Right ventricle myocardium superior (tissue), 1 donor: ENCODE measurements at regions not wholly inside any gene's neighbourhood (a gene's known extent, or its start where the extent isn't known, plus 50 kb on each side); places are given as distances from the start of the nearest gene placed in this dataset.

ENCODE experiments used
- ATAC-seq: fragments of 200-7000 bp; cut with Tn5 transposase; one replicate; pipeline ENCODE4 v1.9.1; 2020; ENCODE audit warnings: mild to moderate bottlenecking; ENCODE audit not compliant: poor library complexity
- DNase-seq: peaks from one replicate; pipeline ENCODE4 v3.0.0-alpha.2; 2020
- intact Hi-C: fragments of 100-400 bp; cut with DNase I; formaldehyde crosslinking; loops from one replicate; pipeline ENCODE4 v1.11.2; 2022
- donor health status: DM: no; HTN: yes; CAD: no; lungs with severe emphysema.

DNA sequence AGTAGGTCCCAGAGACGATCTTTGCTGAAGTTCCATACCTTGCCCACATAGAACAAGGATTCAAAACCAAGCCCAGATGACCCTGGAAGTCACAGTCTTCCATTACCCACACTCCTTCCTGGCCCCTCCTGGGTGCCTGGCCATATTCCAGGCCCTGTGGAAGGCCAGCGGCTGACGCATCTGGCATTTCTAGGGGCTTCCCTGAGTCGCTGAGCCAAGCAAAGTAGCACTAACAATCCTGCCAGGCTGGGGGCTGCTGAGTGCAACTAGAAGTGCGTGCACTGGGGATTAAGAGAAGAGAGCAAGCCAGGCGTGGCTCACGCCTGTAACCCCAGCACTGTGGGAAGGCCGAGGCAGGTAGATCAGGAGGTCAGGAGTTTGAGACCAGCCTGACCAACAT, 175.2 kb upstream of the CPEB2 start:
- DNase-seq (no peak), ATAC-seq (no peak)
- intact Hi-C loops = no loop called here

DNA sequence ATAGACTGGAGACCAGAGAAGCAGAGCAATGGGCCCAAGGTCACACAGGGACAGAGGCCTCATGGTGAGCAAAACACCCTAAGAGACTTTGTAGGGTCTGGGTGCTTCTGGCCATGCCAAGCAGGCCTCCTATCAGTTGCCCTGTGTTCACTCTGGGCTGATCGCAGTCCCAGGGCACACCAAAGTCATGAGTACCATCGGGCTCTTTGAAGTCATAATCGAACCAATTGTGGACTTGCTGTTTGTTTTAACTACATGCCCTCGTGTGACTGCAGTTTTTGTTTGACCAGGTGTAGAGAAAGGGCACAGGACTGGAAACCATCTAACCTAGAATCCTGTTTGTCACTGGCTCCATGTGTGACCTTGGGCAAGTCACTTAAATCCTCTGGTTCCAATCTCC, 172.5 kb upstream of the CPEB2 start:
- DNase-seq = no peak
- ATAC-seq = no peak
- intact Hi-C loops = no loop called here

DNA sequence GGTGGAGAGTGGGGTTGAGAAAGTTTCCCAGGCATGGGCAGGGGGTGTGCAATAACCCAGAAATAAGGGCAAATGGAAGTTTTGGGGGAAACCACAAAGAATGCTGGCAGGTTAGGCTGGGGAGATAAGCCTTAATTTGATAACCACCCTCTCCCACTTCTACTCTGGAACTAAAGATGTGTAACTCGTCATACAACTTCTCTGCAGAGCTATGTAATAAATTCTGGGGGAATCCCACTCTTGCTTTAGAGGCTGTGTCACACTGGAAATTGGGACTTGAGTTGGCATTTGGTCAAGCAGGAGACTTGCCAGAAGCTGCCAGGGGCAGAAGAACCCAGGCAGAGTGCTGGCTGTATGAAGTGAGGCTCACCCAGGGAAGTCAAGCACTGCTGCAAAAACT, 170.9 kb upstream of the CPEB2 start:
- ATAC-seq (no peak), DNase-seq (no peak)
- intact Hi-C loops = no loop called here

DNA sequence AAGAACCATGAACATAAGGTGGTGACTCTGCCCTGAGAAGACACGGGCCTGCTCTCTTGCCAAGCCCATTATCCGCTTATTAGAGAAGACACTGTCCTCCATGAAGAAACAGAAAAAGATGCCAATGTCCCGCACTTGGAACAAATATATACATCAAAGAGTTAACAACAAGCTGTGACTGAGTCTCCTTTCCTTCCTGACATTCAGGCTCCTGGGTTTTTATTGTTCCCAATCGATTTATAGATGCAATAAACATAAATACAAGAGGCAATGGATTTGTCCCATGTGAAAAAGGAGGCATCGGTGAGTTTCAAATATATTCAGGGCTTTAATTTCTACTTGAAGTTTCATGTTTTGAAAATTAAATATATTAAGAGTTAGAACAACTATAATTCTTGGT, 169.2 kb upstream of the CPEB2 start:
- intact Hi-C loops = no loop called here
- DNase-seq (no peak), ATAC-seq (no peak)

DNA sequence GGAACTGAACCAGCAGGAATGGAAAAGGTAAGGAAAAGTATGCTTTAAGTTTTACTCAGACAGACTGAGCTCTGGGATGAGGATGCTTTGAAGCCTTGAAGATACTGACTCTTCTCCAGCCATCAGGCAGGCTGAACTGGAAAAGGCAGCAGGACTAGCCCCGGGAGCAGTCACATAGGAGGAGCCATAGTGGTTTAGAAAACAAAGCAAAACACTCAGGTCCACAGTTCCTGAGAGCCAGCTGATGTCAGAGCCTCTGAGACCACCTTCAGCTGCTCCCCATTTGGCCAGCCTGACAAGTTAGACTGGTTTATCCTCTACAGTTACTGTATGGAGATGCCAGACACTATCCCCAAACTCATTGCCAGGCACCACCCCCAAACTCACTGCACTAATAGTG, 167.9 kb upstream of the CPEB2 start:
- ATAC-seq = no peak
- no peak for DNase-seq
- intact Hi-C loops = no loop called here

DNA sequence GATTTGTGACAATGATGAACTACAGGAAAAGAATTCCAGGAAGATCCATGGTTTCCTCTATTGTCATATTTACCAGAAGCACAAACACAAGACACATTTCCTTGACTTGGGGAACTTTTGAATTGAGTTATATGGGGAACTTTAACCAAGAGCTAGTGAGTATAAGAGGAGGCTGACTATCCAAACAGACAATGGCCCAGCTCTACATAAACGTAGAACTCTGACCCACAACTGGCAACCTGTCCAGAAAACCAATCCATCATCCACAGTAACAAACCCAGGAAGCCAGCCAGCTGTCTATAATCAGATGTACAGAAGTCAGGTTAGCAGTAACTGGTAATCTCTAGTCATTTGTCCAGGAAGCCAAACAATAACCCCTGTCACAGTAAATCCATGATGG, 167.0 kb upstream of the CPEB2 start:
- no peak for DNase-seq
- ATAC-seq = no peak
- intact Hi-C loops = loop anchor here (5.0 kb wide), 1 partner anchor 82 kb away; no protein-coding TSS in a partner anchor

DNA sequence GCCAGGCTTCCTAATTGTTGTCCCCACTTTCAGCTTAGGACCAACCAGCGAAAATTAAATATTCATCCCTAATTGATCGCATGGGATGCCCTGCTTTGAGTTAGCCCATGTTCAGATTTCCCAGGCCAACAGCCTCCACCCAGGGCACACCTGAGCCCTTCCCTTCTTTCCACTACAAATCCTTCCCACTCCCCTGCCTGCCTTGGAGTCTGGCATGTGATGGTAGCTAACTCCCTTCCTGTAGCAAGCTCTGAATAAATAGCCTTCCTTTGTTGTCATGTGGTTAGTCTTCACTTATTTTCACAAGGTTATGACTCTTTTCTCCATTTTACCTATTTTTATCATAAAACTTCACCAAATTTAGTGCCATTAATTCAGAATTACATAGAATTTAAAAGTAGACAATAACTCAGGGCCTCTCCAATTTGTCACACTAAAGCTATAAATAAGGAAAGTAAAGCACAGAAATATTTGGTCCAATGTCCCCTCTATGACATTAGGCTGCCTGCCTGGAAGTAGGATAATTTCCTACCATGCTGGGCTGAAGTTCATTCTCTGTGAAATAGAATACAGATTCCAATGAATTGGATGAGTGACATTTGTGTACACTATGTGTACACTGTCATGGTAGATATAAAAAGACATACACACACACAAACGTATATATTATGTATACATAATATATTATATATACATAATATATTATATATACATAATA, 166.4 kb upstream of the CPEB2 start:
- intact Hi-C loops = loop anchor here (5.0 kb wide), 1 partner anchor 81 kb away; no protein-coding TSS in a partner anchor
- no peak for ATAC-seq
- DNase-seq = no peak

DNA sequence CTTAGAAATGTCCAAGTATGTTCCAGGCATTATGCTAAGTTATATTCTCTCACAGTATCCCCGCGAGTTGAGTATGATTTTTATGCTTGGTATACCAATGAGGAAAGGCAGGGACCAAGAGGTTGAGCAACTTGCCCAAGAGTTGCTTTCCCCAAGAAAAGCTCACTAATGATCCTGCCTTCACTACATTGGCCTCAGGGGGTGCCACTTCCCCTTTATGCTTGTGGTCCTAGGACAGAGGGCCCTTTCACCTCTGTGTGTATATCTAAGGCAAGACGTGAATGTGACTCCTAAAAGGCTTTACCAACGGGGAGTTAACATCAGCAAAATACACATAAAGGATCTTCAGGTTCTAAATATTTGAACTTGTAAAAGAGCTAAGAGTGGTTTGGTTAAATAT, 164.4 kb upstream of the CPEB2 start:
- DNase-seq = no peak
- no peak for ATAC-seq
- intact Hi-C loops = loop anchor here (5.0 kb wide), 1 partner anchor 79 kb away; no protein-coding TSS in a partner anchor

DNA sequence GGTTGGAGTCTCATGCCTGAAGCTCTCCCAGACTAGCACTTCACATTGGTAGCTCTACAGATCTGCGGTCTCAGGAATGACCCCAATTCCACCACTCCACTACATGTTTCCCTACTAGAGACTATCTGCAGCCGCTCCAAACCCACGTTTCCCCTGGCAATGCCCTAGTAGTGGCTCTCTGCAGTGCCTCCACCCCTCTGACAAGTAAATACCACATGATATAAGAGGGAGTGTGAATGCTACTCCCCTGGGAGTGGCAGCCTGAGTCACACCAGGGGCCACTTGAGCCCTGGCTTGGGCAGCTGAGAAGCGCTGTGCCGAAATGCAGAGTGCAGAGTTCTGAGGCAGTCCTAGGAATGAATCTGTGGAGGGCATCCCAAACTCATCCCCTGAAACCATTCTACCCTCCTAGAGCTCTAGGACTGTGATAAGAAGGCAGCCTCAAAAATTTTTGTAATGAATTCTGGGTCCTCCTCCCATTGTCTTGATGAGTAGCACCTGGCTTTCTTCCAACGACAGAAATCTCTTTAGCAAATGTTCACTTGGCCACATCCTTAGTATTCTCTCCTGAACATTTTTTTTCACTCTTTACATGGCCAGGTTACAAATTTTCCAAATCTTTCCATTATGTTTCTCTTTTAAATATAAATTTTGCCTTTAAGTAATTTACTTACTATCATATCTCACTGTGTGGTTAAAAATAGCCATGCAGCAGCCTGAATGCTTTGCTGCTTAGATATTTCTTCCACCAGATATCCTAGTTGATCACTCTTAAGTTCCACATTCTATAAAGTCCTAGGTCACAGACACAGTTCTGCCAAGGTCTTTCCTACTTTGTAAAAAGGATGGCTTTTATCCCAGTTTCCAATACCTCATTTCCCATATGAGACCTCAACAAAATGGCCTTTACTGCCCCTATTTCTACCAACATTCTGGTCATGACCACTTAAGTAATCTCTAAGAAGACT, 160.2 kb upstream of the CPEB2 start:
- ATAC-seq (peak; percentile 85), DNase-seq (peak; percentile 43)
- intact Hi-C loops = no loop called here

DNA sequence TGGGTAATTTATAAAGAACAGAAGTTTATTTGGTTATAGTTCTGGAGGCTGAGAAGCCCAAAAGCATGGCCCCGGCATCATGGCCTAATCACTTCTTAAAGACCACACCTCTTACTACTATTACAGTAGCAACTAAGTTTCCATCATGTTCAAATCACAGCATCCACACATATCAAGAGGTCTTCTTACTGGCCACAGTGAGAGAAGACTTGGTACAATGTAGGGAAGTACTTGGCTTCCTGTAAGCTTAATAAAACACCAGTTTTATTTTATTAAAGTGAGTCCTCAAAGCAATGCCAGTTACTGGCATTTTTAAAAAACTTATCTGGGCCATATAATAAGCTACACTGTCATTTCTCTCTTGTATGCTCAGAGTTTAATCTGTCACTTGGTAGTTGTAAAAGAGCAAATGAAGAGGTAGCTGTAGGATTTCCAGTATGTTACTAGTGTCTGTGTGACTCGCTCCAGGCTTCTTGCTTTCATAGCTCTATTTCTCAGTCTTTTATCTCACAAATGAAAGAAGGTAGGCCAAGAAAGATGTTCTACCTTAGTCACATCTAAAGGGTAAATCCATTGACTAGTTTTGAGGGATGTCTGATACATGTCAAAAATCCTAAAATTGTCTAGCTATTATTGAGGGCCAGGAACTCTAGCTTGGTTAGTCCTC, 159.2 kb upstream of the CPEB2 start:
- intact Hi-C loops = no loop called here
- DNase-seq (no peak), ATAC-seq (no peak)

DNA sequence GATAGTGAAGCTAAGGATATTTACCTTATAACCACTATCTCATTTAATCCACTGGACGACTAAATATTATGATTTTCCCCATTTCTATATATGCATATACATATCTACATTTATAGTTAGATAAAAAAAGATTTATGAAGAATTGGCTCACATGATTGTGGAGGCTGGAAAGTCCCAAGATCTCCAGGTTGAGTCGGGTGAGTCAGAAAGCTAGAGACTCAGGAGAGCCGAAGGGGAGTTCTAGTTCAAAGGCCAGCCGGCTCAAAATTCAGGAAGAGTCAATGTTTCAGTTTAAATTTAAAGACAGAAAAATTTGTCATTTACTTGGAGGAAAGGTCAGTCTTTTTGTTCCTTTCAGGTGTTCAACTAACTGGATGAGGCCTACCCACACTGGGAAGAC, 158.2 kb upstream of the CPEB2 start:
- DNase-seq (no peak), ATAC-seq (no peak)
- intact Hi-C loops = no loop called here

DNA sequence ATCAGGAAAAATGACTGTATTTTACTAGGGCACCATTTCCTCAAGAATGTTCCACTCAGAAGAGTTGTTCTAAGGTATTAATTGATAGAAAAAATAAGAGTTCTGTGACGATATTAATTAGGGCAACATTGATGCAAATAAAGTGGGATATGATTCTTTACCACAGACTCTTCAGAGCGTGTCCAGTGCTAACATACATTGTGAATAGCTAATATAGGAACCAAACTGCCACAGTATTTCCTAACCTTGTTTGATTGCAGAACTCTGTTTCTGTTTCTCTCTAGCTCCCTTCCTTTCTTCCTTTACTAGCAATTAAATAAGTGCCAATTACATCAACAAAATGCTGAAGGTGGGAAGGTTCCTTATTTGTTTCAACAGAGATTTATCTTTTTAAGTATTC, 154.1 kb upstream of the CPEB2 start:
- intact Hi-C loops = no loop called here
- no peak for ATAC-seq

DNA sequence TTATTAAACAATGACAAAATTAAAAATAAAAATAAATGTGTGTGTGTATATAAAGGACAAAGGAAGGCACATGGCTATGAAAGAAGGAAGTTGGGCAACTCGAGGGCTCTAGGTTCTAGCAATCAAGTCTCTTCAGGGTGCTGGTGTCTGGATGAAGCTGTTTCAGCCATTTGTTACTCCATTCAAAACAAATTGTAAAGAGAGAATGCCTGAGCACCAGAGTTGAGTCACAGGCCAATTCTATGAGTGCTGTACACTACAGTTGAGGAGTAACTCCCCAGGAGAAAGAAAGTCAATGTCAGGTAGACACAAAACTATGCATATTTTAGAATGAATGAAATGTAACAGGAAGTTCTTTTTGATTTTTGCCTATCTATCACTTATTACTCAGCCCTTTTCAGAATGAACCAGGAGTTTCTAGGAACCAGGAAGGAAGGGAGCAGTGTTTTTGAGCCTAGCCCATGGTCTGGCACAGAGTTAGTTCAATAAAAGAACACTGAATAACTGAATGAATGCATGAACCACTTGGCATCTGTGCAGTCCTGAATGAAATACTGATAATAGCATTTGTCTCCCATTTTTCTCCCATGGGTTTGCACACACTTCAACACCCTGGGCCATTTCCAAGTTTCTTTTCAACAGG, 151.7 kb upstream of the CPEB2 start:
- intact Hi-C loops = no loop called here
- no peak for ATAC-seq
- DNase-seq = no peak

More for the DNA sequence above, 154.1 kb upstream of the CPEB2 start:
- no peak for DNase-seq

DNA sequence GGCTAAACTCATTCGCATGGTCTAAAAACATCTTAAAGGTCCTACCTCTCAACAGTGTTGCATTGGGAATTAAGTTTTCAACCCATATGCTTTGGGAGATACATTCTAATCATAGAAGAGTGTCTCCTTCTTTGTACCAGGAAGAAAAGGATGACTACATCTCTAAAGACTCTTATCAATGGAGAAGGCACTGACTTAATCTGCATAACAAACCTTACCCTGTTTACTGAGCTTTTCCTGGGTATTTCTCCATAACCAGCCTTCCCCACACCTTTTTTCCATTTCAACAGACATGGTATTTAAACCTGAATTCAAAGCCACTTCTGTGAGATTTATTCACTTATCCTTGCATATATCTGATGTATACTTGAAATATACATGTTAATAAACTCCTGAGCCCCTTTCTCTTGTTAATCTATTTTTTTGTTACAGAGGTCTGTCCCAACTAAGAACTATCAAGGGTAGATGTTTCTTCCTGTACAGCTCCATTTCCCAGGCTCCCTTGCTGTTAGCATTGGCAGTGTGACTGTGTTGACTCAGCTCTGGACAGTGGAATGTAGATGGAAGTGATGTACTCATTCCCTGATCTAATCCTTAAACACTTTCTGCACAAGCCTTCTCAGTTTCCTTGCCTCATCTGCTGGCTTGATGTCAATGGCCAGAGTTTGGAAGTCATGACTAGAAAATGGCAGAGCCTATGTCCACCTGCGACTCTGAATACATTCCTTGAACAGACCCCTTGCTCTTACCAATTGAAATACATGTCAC, 148.9 kb upstream of the CPEB2 start:
- DNase-seq (no peak), ATAC-seq (no peak)
- intact Hi-C loops = no loop called here

DNA sequence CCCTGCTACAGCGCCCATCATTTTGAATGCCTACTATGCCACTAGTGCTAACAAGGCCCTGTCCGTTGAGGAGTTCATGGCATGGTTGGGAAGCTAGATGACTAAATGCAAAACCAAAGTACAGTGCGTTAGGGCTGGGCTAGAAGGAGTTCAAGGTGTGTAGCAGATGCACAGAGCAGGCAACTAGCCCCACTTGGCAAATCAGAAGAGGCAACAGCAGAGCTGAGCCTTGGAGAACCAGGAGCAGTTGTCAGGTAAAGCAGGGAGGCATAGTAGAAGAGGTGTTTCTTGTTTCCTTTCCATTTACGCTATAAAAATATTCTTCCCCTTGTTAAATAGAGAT, 146.6 kb upstream of the CPEB2 start:
- intact Hi-C loops = no loop called here
- ATAC-seq (no peak), DNase-seq (no peak)

DNA sequence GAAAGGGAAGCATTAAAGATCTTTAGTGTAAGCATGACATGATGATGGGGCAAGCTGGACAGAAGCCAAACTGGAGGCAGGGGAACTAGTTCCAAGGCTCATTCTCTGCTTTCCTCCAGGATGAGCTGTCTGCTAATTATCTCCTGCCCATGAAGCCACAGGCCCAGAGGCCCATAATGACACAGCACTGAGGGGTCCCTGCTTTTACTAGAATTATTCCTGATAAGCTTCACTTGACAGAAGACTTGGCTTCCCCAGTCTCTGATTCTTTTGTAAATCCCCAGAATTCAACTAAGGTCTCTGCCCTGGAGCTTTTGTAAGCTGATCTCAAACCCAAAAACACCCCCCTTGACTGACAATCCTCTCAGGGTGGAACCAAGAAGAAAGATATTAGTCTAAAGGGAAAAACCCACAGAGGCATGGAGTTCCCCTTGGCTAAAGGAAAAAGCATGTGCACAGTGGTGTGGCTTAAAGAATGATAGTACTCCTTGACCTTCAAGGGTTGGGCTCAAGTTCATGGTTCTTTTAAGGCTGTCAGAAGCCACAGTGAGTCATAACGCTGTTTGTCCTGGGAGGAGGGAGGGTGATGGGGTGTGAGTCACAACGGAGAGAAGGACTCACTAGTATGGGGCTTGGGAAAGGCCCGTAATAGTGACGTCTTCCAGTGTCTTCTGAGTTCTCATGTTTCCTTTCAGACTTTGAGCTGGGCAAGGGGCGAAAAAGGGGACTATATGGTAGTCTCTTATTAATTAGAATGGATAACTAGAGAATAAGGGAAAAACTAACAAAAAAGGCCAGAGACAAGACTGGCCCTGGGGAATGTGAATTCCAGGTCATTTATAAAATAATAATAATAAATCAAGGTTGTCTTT, 146.0 kb upstream of the CPEB2 start:
- ATAC-seq (peak; percentile 63), DNase-seq (no peak)
- intact Hi-C loops = no loop called here

DNA sequence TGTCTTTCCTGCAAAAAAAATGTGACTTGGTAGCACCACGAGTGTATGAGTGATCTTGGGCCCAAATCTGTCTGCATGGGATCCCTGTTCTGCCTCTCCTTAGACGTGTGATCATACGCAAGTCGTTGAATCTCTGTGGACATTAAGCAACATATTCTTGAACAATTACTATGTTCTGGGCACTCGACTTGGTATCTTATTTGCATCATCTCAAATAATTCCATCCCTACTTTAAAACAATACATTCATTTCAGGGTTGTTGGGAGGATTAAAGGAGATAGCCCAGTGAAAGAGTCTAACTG, 145.4 kb upstream of the CPEB2 start:
- intact Hi-C loops = no loop called here
- DNase-seq = no peak
- no peak for ATAC-seq

DNA sequence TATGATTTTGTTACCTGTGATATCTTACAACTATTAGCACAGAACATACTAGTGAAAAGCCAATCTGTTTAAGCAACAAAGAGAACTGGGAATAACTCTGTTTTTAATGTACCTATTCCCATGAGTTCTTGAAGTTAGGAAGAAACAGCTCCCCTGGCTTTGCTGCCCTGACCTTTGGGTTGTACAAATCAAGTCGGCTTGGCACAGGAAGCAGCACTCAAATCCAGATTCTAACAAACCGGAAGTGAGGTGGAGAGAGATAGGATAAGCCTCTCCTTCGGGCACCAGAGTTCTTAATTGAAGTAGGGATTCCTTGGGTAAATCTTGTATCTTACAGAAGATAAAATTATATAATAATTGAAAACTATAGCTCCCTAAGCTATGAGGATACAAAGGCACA, 144.8 kb upstream of the CPEB2 start:
- intact Hi-C loops = no loop called here
- DNase-seq (no peak), ATAC-seq (no peak)
